ENCODE measurements at regions not wholly inside any gene's neighbourhood (a gene's known extent, or its start where the extent isn't known, plus 50 kb on each side); places are given as distances from the start of the nearest gene placed in this dataset.

- TF ChIP-seq CTCF (IDR thresholded peaks at IDR 0.05) (no peak), RAD21 (conservative IDR thresholded peaks at IDR 0.05 in 1 of 2, IDR thresholded peaks at IDR 0.05 in 1 of 2) (no peak), REST (IDR thresholded peaks at IDR 0.05) (no peak), RCOR1 (IDR thresholded peaks at IDR 0.05; ENCODE audit: low read depth, low read length) (no peak), POLR2A (IDR thresholded peaks at IDR 0.05; ENCODE audit: low read length) (no peak), ZFP36 (IDR thresholded peaks at IDR 0.05; ENCODE audit: borderline replicate concordance, partially characterized antibody) (no peak), FOSL2 (IDR thresholded peaks at IDR 0.05) (no peak), FOSL2 (CRISPR knock-in tag; IDR thresholded peaks at IDR 0.05) (no peak), ESRRA (IDR thresholded peaks at IDR 0.05; ENCODE audit: borderline replicate concordance, low read length) (no peak), E2F6 (IDR thresholded peaks at IDR 0.05; ENCODE audit: borderline replicate concordance, low read depth) (no peak), KDM1A (IDR thresholded peaks at IDR 0.05; ENCODE audit: low read depth) (no peak), SMC3 (IDR thresholded peaks at IDR 0.05) (no peak)
Measured at GRCh38 chr1:185388815-185389214, 71.8 kb upstream of the IVNS1ABP start.
